ENCODE measurements at regions not wholly inside any gene's neighbourhood (a gene's known extent, or its start where the extent isn't known, plus 50 kb on each side); places are given as distances from the start of the nearest gene placed in this dataset.
"Not testable (repeated sequence)": the region's sequence is repeated elsewhere in the genome, so short reads cannot be mapped to it uniquely, and the experiment has no call there.

DNA sequence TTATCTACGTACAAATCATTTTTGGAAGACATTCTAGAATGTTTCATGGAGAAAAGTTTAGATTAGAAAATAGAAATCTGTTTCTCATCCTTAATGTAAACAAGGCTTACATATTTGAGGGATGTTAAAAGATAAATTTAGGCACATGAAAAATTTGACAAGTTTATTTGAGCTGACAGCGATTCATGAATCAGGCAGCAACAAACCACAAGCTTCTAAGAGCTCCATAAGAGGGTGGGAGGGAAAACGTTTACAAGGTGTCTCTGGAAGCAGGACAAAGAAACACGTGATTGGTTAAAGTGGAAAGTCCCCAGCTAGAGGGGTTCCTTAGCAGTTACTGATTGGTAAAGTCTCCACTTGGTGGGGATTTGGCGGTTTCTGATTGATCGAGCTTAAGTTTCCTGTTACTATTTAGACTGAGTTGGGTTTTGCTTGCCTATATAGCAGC is 228.9 kb upstream of the PITRM1 start:
- no peak for DNase-seq

DNA sequence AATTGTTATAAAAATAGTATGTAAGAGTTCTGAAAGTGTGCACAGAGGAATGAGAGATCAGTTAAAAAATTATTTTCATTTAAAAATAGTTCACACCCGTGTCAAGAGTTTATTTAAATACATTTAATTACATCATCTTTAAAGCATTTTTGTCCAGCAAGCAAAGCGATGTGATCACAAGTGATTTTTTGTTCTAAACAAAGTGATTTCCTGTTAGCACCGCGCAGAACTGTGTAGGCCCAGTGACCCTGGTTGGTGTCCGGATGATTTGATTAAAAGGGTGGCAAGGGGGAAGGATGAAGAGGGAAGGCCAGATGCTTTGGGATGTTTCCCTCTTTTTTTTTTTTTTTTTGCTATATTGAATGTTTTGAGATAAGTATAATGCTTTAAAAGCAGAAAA is 227.8 kb upstream of the PITRM1 start:
- no peak for DNase-seq

DNA sequence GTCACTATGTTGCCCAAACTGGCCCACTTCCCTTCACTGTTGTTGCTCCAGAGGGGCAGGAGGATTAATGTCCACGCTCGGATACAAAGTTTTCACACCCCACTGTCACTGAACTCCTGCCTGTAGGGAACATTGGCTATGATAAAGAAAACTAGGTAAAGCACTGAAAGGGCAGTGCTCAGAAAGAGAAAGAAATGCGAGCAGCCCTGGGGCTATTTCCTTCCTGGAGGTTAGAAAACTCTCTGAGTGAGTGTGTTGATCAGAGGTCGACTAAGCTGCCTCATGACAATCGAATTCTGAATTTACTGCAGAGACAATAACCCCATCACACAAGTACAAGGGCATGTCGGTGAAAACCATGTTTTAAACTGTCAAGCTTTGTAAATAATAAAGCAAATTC is 227.2 kb upstream of the PITRM1 start:
- DNase-seq = no peak

DNA sequence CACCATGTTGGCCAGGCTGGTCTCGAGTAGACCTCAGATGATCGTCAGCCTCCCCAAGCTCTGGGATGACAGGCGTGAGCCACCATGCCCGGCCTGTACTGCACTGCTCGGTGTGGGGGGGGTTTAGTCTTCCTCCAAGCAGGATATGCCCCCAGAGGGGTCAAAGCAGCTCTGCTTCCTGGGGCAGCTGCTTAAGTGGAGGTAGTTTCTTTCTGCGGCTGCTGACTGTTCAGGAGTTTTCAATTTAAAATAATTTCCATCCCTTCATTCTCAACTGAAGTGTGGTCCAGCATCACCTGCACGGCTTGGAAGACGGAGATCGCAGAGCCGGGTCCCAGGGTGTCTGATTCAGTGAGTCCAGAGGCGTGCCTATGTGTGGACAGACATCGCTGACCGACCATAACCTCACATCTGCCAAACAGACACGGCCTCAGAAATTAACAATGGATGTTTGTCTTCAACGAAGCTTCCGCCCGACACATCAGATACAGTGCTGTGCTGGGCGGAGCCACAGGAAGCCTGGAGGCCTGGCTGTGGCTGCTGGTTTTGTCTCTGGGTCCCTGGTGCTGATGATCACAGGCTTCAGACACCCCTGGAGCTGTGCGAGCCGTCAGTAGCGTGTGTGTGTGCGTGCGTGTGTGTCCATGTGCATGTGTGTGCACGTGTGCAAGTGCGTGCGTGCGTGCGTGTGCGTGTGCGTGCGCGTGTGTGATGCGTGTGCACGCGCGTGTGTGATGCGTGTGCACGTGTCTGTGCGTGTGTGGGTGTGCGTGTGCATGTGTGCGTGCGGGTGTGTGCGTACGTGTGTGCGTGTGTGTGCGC is 226.5 kb upstream of the PITRM1 start:
- DNase-seq = no peak

DNA sequence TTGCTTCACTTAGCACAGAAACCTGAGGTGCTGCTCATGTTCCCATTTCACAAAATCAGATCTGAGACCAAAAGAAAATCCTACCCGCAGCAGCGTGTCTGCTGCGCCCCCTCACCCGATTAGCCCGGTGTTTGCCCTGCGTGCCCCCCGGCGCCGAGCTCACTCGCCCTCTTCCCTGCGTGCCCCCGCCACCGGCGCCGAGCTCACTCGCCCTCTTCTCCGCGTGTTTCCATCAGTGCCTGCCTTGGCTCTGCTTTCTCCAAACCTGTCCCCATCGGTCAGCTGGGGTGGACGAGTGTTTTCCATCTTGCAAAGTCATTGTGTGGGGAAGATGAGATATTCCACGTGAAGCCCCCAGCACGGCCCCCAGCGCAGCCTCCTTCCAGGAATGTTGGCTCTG is 225.3 kb upstream of the PITRM1 start:
- DNase-seq = no peak

DNA sequence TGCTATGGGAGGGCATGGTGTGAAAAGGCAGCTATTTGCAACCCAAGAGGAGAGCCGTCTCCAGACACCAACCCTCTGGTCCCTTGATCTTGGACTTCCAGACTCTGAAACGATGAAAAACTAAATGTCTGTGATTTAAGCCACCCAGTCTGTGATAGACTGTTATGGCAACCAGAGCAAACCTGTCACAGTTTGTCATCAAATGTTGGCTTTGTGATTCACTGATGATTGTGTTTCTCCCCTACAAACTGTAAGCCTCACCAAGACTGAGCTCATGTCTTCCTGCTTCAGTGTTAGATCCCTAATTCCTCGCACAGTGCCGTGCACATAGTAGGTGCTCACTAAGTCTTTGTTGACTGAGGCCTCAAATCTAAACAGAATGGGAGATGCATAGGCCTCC is 224.6 kb upstream of the PITRM1 start:
- no peak for DNase-seq

DNA sequence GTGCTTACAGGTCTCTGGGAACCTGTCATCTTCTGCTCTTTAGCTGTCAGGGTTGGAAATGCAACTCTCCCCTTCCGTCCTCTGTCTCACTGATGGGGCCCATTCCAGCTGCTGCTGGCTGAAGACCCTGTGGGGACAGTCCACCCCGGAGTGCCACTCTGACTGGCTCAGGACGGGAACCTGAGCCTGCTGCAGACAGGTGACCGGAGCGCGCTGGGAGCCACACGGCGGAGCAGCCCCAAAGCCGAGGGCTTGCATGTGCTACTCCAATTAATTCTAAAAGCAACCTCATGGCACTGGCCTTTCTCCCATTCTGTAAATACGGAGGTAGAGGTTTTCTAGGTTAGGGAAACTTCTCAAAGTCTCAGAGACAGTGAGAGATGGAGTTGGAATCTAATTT is 223.5 kb upstream of the PITRM1 start:
- DNase-seq = no peak

DNA sequence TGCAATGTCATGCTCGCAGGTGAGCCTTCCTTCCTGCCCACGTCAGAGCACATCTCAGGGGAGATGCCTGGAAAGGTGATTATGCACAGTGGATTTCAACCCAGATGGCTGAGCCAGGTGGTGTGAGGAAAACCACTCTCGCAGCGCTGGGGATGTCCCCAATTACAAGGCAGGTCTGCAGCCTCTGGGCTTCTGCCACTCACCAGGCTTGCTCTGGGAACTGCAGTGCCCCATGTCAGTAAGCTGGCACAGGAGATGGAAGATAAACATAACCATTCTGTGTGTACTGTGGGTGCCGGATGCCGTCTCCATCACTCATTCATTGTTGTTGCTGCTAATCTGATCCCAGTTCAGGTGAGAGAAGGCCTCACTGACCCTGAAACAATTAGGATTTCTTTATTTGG is 222.9 kb upstream of the PITRM1 start:
- DNase-seq = no peak

DNA sequence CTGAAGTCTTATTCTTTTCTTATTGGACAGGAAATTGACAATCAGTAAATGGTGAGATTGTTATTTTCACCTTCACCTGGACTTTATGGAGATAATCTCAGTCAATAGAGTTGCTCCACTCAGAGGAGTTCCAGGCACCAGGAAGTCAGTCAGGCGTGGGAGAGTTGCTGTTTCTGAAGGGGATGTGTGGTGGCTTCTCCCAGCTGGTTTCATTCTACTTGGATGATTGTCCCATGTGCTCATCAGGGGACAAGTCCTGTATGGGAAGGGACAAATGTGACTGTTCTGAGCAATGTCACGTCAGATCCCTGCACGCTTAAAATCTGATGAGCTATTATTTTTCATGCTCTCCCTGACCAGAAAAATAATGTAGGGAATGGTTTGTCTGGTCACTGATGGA is 222.5 kb upstream of the PITRM1 start:
- DNase-seq = no peak

DNA sequence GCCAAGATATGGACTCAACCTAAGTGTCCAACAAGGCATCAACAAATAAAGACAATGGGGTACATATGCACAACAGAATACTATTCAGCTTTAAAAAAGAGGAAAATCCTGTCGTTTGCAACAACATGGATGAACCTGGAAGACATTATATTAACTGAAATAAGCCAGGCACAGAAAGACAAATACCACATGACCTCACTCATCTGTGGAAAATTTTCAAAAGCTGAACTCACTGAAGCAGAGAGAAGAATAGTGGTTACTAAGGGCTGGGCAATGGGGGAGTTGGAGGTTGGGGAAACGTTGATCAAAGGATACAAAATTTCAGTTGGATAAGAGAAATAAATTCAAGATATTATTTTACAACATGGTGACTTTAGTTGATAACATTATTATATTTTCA is 221.4 kb upstream of the PITRM1 start:
- no peak for DNase-seq

DNA sequence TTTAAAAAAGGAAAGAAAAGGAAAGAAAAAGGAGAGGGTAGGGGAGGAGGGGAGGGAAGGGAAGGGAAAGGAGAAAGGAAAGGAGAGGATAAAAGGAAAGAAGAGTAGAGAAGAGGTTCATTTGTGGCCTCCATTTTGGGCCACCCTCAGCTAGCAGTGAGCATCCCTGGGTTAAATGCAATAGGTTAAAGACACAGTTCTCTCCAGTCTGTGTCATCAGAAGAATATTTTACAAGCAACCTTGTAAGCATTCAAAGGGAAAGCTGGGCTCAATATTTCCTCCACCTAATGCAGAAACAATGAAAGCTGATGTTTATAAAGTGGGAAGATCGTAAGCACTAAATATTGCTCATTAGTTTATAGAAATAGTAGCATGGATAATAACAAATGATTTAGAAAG is 219.1 kb upstream of the PITRM1 start:
- DNase-seq = no peak

DNA sequence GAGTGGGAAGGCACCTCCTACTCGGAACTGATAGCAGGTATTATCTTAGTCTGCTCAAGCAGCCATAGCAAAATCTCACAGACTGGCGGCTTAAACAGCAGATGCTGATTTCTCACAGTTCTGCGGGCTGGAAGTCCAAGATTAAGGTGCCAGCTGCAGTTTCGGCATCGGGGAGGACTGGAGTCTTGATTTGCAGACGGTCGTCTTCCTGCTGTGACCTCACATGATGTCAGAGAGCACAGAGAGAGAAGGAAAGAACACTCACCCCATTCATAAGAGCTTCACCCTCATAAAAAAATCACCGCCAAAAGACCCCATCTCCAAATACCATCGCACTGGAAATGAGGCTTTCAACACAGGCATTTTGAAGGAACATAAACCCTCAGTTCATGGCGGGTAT is 216.5 kb upstream of the PITRM1 start:
- no peak for DNase-seq

DNA sequence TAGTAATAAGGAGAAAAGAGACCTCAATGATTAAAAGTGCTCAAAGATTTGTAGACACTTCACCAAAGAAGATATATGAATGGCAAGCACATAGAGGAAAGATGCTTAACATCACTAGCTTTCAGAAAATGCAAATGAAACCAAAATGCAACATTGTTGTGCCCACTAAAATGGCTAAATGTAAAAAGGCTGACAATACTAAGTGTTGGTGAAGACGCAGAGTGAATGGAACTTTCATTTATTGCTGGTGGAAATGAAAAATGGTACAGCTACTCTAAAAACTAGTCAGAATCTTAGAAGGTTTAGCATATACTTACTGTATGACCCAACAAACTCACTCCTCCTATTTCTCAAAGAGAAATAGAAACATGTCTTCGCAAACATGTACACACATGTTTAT is 212.9 kb upstream of the PITRM1 start:
- no peak for DNase-seq

DNA sequence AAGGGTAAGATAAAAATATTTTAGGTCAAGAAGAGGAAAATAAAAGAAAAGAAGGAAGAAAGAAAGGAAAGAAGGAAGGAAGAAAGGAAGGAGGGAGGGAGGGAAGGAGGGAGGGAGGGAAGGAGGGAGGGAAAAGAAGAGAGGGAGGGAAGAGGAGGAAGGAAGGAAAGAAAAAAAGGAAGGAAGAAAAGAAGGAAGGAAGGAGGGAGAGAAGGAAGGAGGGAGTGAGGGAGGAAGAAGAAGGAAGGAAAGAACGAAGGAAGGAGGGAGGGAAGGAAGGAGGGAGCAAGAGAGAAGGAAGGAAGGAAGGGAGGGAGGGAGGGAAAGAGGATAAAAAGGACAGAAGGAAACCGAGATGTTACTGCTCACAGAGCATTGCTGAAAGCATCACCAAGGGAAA is 209.5 kb upstream of the PITRM1 start:
- DNase-seq = no peak

DNA sequence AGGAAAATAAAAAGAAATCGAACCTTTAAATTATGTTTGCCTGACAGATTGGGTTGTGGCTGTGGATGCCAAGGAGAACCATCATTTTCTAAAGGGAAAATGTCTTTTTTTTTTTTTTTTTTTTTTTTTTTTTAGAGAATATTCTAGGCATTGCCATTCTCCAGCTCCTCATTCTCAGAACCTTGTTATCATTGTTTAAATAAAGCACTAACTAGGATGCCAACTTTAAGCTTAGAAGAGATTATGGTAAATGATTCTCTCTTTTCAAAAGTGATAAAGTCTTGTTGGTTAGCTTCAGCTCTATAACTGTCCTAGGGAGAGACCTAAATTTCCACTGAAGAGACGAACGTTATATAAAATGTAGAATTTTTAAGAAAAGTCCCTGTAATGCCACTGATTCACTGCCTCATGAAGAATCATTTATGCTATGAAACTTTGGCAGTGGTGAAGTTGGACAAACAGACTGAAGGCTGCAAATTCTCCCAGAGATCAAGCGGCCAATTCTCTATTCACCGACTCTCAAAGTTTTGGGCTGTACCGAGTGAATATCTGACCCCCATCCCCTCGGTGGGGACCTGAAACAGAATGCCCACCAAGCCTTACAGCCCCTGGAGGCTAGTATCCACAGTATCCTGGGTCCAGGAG is 207.9 kb upstream of the PITRM1 start:
- no peak for DNase-seq

DNA sequence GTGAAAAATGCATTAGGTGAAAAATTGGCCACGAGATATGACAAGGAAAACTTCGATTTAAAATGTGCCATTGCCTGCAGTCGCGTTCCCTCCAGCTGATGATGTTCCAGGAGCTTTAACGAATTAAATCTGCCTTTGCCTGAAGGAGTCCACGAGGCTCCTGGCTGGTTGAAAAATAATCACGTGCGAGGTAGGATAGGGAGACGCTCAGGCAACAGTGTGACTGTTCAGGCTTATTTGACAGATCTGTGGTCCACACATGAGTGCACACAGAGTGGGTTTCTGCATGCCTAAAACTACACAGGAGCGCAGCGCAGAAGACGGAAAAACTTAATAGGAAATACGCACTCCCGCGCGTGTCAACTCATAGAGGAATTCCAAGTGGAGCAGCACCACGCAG is 204.0 kb upstream of the PITRM1 start:
- no peak for DNase-seq

DNA sequence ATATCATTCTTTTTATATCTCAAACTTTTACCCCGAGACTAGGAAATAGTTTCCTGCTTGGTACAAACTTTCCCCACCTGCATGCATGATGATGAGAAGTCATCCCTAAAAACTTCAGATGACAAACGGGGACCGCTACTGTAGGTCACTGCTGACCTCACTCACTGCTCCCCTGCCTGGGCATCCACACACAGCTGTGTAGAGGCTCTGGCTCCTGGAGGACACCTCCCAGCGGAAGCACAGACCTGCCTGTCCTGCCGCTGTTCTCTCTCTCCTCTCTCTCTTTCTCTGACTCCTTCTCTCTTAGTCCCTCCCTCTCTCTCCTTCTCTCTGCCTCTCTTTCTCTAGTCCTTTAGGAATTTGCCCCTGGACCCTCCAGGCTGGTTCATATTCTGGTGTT is 202.9 kb upstream of the PITRM1 start:
- no peak for DNase-seq

DNA sequence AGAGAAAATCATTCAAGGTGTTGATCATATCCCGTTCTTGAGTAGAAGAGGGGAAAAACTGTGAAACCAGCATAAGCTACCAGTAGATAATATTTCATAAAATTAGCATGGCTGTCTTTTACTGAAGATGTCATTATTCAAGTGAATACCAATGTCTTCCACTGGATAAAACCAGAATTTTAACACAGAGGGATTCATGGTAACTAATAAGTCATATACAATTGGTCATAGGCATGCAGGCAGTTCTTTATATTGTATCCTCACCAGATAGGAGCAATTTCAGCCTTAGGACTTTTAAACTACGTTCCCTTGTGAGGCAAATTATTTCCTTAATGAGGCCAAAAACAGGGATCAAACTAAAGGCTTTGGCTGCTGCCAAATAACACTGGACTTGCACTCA is 202.3 kb upstream of the PITRM1 start:
- DNase-seq = no peak

DNA sequence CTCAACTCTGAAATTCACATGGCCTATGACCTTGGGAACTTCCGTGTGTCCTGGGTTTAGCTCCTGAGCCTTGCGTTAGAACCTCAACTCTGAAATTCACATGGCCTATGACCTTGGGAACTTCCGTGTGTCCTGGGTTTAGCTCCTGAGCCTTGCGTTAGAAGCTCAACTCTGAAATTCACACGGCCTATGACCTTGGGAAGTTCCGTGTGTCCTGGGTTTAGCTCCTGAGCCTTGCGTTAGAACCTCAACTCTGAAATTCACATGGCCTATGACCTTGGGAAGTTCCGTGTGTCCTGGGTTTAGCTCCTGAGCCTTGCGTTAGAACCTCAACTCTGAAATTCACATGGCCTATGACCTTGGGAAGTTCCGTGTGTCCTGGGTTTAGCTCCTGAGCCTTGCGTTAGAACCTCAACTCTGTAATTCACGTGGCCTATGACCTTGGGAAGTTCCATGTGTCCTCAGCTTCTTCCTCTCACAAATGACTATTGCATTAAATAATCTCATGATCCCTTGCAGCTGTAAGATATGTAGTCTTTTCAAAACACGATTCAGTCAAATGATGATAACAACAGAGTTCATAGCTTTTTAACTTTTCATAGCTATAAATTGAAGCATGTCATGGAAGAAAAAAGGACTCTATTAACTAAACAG is 200.9 kb upstream of the PITRM1 start:
- not testable (repeated sequence) for DNase-seq

DNA sequence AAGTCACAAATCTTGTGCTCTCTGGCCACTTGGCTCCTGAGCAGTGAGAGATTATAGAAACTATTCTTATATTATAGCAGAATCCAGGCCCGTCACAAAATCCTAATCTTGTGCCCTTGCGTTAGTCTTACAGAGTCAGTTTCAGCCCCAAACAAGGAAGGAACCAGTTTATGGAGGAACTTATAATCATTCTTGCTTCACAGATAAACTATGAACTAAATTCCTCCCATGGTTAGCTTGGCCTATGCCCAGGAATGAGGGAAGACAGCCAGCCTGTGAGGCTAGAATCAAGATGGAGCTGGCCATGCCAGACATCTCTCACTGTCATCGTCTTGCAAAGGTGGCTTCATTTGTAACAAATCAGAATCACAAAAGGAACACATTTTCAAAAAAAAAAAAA is 199.7 kb upstream of the PITRM1 start:
- DNase-seq = no peak

DNA sequence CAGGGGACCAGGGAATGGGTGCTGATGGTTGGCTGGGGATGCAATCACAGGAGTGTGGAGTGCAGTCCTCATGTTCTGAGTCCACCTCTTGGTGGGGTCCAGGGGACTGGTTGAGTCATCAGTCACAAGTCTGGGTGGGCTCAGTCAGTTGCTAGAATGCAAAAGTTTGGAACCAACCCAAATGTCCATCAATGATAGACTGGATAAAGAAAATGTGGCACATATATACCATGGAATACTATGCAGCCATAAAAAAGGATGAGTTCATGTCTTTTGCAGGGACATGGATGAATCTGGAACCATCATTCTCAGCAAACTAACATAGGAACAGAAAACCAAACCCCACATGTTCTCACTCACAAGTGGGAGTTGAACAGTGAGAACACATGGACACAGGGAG is 199.0 kb upstream of the PITRM1 start:
- not testable (repeated sequence) for DNase-seq

DNA sequence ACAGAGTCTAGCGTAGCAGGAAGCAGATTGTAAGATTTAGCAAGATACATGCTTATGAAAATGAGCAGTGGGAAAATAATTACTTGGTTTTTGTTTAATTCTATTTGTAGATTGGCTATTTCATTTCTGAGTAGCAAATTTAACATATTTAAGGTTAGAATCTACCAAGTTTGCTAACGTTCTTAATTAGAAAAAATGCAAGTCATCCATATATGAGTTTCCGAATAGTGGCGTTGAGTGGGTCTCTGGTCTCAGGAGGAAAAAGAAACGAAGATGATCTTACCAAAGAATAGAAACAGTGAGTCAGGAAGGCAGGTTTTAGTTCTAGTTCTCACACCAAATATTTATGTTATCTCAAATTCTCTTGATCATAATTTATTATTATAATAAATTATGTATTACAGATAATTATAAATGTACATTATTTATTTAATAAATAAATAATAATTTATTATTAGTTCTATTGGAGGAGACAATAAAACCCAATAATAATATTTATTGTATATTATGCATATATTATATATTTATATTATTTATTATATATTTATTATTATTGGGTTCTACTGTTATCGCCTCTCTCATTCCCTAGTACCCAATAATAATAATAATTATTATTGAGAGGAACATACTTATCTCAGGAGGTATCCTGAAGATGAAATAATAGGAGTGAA is 194.3 kb upstream of the PITRM1 start:
- no peak for DNase-seq

DNA sequence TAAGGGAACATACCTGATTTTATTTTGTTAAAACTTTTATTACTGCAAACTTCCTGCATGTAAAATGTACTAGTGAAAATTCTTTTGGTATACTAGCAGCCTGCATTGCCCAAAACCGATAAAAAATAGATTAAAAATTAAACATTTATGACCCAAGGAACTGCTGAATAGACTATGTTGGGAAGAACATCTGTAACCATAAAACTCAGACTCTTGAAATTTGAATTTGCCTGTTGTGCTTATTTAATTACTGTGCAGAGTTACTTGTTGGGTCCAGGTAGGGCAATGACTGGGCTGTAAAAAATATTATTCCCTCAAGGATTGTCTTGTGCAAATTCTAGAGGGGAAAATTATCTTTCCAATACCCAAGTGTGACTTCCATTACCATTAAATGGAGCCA is 193.5 kb upstream of the PITRM1 start:
- no peak for DNase-seq

DNA sequence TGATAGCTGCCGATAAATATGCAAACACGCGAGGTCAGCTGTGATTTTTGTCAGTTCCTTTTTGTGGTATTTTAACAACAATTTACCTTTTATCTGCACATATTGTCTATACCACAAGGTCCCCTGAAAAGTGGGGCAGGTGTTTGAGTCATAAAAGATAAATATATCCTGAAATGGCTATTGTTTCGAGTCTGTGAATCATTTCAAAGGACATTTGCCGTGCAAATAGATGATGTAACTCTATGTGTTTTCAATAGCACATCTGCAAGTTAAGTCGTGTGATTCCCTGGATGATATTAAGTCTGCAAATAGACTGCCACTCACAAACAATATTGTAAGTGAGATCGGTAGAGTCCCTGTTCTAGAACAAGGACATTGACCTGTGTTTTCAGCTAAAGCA is 193.0 kb upstream of the PITRM1 start:
- DNase-seq = no peak
